HFF-Myc (cell line): ENCODE measurements at regions not wholly inside any gene's neighbourhood (a gene's known extent, or its start where the extent isn't known, plus 50 kb on each side); places are given as distances from the start of the nearest gene placed in this dataset.

Experiments used
- DNase-seq: peaks from one replicate; pipeline ENCODE4 v3.0.0-alpha.2; 2011; ENCODE audit warnings: low read depth; ENCODE audit errors: extremely low read depth
- H3K4me3 ChIP-seq: replicated peaks from 2 replicates; pipeline ENCODE4 v1.5.1; 2011; ENCODE audit warnings: low read depth, mild to moderate bottlenecking, control low read depth, low read length
- CTCF ChIP-seq: IDR thresholded peaks from 2 replicates; pipeline ENCODE4 v1.5.1; 2012; ENCODE audit warnings: mild to moderate bottlenecking, low read depth, low read length, control low read depth; ENCODE audit errors: missing control alignments

GRCh38 chr13:61838568-61838967 is 422.9 kb upstream of the PCDH20 start:
- H3K4me3 ChIP-seq: no peak overlapping the region
- DNase-seq: no peak
- no peak for TF ChIP-seq CTCF

GRCh38 chr13:61833228-61833627 is 417.6 kb upstream of the PCDH20 start:
- H3K4me3 ChIP-seq: no peak overlapping the region
- DNase-seq: no peak
- TF ChIP-seq CTCF: no peak

- H3K4me3 ChIP-seq: no peak overlapping the region
- no peak for DNase-seq
- no peak for TF ChIP-seq CTCF
Measured at GRCh38 chr13:61831026-61831425, 415.4 kb upstream of the PCDH20 start.

- TF ChIP-seq CTCF: no peak
- DNase-seq: no peak
- no peak overlapping the region for H3K4me3 ChIP-seq
Measured at GRCh38 chr13:61830475-61830874, 414.8 kb upstream of the PCDH20 start.

- no peak for TF ChIP-seq CTCF
- no peak overlapping the region for H3K4me3 ChIP-seq
- no peak for DNase-seq
Measured at GRCh38 chr13:61824168-61824567, 408.5 kb upstream of the PCDH20 start.

GRCh38 chr13:61812286-61812685 is 396.6 kb upstream of the PCDH20 start:
- TF ChIP-seq CTCF: no peak
- H3K4me3 ChIP-seq: no peak overlapping the region
- no peak for DNase-seq

GRCh38 chr13:61810065-61810464 is 394.4 kb upstream of the PCDH20 start:
- no peak for DNase-seq
- no peak for TF ChIP-seq CTCF
- no peak overlapping the region for H3K4me3 ChIP-seq
